ENCODE measurements at regions not wholly inside any gene's neighbourhood (a gene's known extent, or its start where the extent isn't known, plus 50 kb on each side); places are given as distances from the start of the nearest gene placed in this dataset.

- TF ChIP-seq, protein P1, sequence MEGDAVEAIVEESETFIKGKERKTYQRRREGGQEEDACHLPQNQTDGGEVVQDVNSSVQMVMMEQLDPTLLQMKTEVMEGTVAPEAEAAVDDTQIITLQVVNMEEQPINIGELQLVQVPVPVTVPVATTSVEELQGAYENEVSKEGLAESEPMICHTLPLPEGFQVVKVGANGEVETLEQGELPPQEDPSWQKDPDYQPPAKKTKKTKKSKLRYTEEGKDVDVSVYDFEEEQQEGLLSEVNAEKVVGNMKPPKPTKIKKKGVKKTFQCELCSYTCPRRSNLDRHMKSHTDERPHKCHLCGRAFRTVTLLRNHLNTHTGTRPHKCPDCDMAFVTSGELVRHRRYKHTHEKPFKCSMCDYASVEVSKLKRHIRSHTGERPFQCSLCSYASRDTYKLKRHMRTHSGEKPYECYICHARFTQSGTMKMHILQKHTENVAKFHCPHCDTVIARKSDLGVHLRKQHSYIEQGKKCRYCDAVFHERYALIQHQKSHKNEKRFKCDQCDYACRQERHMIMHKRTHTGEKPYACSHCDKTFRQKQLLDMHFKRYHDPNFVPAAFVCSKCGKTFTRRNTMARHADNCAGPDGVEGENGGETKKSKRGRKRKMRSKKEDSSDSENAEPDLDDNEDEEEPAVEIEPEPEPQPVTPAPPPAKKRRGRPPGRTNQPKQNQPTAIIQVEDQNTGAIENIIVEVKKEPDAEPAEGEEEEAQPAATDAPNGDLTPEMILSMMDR (IDR thresholded peaks at IDR 0.05): no peak
- no peak for TF ChIP-seq POLR2A (IDR thresholded peaks at IDR 0.05)
Measured at GRCh38 chrX:55326985-55327384, 62.3 kb upstream of the PAGE3 start.

Data from heart left ventricle (tissue), 13 donors.